KBM-7 (cell line): ENCODE measurements at regions not wholly inside any gene's neighbourhood (a gene's known extent, or its start where the extent isn't known, plus 50 kb on each side); places are given as distances from the start of the nearest gene placed in this dataset.
"Not testable (repeated sequence)": the region's sequence is repeated elsewhere in the genome, so short reads cannot be mapped to it uniquely, and the experiment has no call there.

Experiments
- DNase-seq: peaks from one replicate; pipeline ENCODE4 v3.0.0-alpha.2; 2015
- in situ Hi-C: fragments of 300-500 bp; cut with MboI; formaldehyde crosslinking; loops from 2 replicates; pipeline ENCODE4 v1.14.3; 2020; ENCODE audit warnings: low sequenced_read_pairs, low pct_unique_long_range_greater_than_20kb, mixed read lengths

GRCh38 chr2:194539425-194539824 is 1117.6 kb upstream of the SLC39A10 start:
- in situ Hi-C loops, result no loop called here
- DNase-seq, result no peak

DNA sequence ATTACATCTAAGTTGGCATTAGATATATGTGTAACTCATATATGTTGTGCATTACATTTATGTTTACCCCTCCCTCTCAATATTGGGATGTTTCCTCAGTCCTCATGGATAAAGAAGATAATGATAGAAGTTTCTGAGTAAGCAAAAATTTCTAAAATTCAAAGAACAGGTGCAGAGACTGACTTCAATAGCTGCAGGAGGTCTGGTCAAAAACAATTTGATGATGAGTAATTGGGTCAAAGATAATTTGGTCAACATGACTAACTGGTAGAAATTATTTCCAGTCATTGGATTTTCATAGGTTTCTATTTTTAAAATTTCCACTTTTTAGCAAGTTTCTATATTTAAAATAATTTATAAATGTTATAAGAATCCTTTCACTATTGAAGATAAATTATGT is 1130.9 kb upstream of the SLC39A10 start:
- in situ Hi-C loops, result no loop called here
- DNase-seq, result no peak

- DNase-seq, result no peak
- in situ Hi-C loops, result no loop called here
Measured at GRCh38 chr2:194514281-194514680, 1142.7 kb upstream of the SLC39A10 start.

- DNase-seq, result not testable (repeated sequence)
Measured at GRCh38 chr2:194511070-194511469, 1146.0 kb upstream of the SLC39A10 start.

DNA sequence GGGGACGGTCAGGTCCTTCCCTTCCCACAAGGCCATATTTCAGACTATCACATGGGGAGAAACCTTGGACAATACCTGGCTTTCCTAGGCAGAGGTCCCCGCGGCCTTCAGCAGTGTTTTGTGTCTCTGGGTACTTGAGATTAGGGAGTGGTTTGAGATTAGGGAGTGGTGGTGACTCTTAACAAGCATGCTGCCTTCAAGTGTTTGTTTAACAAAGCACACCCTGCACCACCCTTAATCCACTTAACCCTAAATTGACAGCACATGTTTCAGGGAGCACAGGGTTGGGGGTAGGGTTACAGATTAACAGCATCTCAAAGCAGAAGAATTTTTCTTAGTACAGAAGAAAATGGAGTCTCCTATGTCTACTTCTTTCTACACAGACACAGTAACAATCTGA is 1152.2 kb upstream of the SLC39A10 start:
- in situ Hi-C loops, result not testable (repeated sequence)
- peak; percentile 62 for DNase-seq

More at GRCh38 chr2:194511070-194511469, 1146.0 kb upstream of the SLC39A10 start:
- in situ Hi-C loops, result not testable (repeated sequence)

DNA sequence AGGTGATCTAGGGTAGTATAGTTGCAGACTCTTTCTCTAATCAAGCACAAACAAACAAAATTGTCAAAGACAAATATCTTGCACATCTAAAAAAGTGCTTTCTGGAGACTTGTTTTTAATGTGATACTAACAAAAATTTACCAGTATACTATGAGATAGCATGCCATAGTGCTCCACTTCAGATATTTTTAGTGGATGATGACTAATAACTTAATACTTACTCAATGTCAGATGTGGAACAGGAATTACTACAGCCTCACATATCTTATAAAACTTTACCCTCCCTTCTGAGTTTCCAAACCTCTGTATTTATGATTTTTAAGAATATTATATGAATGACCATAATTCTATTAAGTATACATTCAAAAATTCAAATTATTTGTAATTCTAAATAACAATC is 1162.0 kb upstream of the SLC39A10 start:
- no peak for DNase-seq
- in situ Hi-C loops, result no loop called here

GRCh38 chr2:194494401-194494800 is 1162.6 kb upstream of the SLC39A10 start:
- DNase-seq, result no peak
- in situ Hi-C loops, result no loop called here

DNA sequence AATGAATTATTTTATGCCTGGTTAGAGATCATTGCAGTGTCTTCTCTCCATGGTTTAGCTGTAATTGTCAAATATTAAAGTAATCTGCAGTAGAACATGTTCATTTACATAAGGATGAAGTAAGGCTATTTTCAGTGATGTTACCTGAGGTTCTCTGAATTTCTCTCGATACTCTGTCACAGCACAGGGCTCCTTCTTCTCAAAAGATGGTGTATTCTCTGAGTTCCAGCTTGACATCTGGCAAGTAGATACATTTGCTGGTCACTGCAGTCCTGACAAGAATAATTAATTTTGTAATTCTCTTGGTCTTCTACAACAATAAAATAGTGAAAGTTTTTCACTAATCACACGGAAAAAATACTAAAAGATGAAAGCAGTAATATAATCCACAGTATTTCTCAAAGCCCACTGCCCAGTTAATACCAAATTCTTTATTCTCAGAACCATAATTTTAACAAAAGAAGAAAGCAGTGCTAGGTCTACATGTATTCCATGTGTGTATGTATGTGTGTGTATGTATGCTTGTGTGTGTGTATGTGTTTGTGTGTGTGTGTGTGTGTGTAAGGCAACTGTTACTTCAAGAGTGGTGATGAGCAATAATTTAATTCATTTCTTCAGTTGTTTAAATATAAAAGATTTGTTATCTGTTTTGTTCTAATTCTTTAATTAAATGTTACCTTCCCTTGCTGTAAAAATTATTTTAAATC is 1165.5 kb upstream of the SLC39A10 start:
- DNase-seq, result peak; percentile 37
- in situ Hi-C loops, result no loop called here

GRCh38 chr2:194486326-194486725 is 1170.7 kb upstream of the SLC39A10 start:
- in situ Hi-C loops, result no loop called here
- no peak for DNase-seq

DNA sequence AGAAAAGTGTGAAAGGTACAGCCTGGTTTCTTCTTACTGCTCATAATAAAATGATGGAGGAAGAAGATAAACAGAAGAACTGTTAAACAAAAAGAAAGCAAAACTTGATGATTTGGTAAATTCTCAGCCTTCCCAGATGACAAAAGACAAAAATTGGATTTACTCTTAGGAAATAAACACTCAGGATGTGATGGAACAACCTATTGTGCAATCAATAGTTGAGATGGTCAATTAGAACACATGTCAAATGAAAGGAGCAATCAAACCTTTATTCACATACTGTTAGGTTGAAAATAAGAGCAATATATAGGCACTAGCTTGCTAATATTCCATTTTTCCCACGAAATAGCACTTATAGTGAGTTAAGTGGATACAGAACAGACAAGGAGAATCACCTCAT is 1174.0 kb upstream of the SLC39A10 start:
- DNase-seq, result no peak
- in situ Hi-C loops, result no loop called here

GRCh38 chr2:194465641-194466040 is 1191.4 kb upstream of the SLC39A10 start:
- in situ Hi-C loops, result no loop called here
- no peak for DNase-seq

DNA sequence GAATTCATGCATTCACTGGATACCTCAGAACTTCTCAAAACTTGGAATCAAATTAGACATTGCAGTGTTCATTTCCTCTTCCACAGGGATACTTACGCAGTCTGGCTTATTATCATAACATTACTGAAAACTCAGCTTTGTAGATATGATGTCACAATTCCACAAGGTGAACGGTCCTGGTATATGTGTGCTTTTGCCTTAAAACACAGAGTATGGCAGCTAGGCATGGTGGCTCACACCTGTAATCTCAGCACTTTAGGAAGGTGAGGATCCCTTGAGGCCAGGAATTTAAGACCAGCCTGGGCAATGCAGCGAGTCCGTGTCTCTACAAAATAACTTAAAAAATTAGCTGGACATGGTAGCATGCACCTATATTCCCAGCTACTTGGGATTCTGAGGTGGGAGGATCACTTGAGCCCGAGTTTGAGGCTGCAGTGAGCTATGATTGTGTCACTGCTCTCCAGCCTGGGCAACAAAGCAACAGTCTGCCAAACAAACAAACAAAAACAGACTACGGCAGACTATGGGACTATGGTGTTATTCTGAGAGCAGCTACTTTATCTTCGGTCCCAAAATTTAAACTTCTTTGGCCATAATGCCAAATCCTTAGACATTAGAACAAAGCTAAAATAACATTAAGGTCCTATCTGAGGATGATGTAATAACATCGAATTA is 1191.9 kb upstream of the SLC39A10 start:
- DNase-seq, result peak; percentile 37
- in situ Hi-C loops, result no loop called here

- DNase-seq, result peak; percentile 15
- in situ Hi-C loops, result not testable (repeated sequence)
Measured at GRCh38 chr2:194462883-194463282, 1194.1 kb upstream of the SLC39A10 start.

DNA sequence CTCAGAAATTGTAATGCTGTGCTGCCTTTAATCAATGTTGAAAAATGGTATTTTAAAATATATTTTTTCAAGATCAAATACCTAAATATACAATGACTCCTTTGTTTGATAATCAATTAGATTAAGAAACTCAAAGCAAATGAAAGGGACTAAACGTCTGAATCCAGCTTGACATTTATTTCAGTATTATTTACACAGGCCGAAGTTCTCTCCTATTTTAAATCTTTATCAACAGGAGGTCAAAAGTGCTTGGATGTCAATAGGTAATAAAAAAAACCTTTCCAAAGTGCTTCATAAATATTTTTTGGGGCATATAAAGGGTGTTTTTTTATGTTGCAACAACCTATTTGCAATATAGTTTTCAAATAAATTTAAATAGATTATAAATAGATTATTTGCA is 1201.7 kb upstream of the SLC39A10 start:
- in situ Hi-C loops, result no loop called here
- DNase-seq, result no peak

GRCh38 chr2:194452504-194452903 is 1204.5 kb upstream of the SLC39A10 start:
- DNase-seq, result no peak
- in situ Hi-C loops, result no loop called here

DNA sequence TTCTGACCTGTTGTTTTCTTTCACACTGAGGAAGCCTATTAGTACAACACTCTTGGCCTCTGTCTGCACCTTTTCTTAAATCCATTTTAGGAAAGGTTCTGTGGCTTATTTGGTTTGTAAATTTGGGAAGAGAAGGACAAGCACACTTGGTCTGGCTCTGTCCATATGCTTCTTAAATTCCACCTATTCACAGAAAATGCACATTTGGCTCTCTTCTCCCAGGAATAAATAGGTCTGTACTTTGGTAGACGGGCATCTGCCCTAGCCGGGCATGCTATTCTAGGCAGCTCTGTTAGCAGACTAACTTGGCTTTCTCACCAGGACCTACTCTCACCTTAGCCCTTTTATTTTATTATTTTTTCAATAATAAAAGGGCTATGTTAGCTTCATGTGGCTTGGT is 1211.8 kb upstream of the SLC39A10 start:
- no peak for DNase-seq
- in situ Hi-C loops, result no loop called here

GRCh38 chr2:194443926-194444325 is 1213.1 kb upstream of the SLC39A10 start:
- in situ Hi-C loops, result no loop called here

GRCh38 chr2:194424683-194425209 is 1232.3 kb upstream of the SLC39A10 start:
- in situ Hi-C loops, result no loop called here

More at GRCh38 chr2:194443926-194444325, 1213.1 kb upstream of the SLC39A10 start:
- DNase-seq, result no peak

GRCh38 chr2:194411221-194411620 is 1245.8 kb upstream of the SLC39A10 start:
- DNase-seq, result no peak
- in situ Hi-C loops, result no loop called here

More at GRCh38 chr2:194424683-194425209, 1232.3 kb upstream of the SLC39A10 start:
- DNase-seq, result no peak

DNA sequence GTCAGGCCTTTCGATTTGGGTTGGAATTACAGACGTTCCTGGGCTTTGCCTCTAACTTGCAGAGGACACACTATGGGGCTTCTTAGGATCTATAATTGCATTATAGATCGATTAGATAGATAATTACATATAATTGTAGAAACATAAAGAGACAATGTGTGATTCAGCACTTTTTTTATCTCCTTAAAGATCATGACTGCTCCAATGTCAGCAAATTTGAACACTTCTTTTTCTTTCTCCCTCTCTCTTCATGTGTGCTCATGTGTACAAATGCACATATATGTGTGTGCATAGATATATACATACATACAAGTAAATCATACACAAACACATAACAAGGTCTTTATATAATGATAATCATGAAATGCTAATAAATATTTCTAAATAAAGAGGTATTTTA is 1261.2 kb upstream of the SLC39A10 start:
- in situ Hi-C loops, result no loop called here
- DNase-seq, result no peak
